Stimulated activated CD4-positive, alpha-beta T cell treated with anti-CD3 and anti-CD28 coated beads, Interleukin-2, amount 100 ng/mL, for 48 hours (primary cell): ENCODE measurements at regions not wholly inside any gene's neighbourhood (a gene's known extent, or its start where the extent isn't known, plus 50 kb on each side); places are given as distances from the start of the nearest gene placed in this dataset.
"Not testable (repeated sequence)": the region's sequence is repeated elsewhere in the genome, so short reads cannot be mapped to it uniquely, and the experiment has no call there.

Experiments used
- DNase-seq, 2 donors: peaks; one replicate each; pipeline ENCODE4 v3.0.0-alpha.2; 2020

DNA sequence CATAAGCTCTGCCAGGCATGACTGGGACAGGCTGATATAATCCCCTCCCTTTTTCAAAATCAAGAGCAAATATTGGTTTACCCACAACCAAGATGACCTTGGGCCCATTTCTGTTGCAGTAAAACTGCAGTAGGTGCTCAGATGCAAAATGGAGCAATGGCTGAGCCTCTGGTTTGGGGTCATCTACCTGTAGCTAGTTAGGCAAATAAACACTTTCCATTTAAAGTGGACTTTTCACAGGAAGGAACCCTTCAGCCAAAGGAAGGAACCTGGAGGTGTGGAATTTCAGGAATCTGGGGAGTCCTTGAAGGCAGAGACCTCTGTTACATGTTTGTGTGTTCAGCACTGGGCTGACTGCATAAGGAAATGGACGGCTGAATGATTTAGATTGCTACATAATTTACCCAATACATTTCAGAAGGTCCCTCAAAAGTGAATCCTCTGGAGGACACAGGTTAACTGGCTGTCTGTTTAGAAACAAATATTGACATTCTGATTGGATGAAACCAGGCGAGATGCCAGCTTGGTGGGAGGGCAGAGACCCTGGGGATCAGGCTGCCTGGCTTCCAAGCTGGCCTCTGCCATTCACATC, 170.1 kb upstream of the ZNF618 start:
- DNase-seq, result no peak

DNA sequence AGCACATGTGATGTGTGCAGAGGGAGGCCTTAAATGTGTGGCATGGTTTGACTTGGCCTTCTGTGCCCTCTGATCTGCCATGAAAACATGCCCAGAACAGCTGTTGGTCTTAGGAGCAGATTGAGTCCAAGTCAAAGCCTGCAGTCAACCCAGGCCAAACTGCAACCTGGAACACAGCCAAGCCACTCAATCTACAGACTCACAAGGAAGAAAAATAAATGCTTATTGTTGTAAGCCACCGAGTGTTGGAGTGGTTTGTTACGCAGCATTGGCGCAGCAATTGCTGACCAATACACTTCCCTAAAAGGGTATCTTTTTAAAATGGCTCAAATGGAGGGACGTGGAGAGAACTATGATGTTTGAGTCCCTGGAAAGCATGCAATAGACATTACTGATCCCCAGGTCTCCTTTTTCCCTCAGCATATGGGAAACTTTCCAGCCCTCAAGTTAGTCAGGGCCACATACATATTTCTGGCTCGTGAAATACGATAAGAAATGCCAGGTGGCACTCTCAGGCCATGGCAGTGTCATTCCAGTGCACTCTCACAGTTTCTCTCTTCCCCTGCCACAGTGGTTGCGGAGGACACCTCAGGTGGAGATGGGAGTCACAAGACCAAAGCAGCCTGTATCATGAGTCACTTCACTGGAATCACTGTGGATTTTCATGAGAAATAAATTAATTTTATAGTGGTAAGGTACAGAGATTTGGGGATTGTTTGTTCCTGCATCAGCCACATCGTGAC, 168.0 kb upstream of the ZNF618 start:
- DNase-seq, result no peak

DNA sequence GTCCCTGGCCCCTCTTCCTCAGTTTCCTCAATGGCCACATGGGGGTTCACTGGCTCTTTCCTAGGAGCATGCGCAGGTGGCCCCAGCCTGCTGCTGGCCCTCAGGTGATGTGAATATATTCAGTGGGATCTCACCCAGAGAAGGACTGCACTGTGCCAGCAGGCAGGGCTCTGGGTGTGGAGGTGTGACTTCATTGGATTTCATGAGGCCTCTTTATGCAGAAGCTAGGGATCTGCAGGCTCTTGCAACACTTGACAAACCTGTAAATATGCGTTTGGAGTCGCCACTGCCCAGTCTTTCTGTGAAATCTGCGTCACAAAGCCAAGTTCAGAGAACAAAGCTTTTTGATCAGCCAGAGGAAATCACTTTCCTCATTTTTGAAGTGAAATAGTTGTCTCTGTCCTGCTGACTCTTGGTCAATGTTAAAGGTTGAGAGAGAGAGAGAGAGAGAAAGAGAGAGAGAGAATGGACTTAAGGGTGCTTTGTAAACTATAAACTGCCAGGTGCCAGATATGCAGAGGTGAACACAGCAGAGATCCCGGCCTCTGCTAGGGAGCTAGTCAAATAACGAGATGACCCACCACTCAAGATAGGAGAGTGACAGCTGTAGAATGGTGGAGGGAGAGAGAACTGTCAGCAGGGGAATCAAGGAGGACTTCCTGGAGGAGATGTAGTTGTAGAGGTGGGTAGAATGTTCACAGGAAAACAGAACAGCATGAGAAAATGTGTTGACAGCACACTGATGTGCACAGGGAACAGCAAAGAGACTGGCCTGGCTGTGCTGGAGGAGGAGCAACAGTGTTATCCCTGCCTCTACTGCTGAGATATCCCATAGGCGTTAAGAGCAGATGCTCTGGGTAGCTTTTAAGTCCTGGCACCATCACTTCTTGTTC, 167.0 kb upstream of the ZNF618 start:
- no peak for DNase-seq

- DNase-seq, result no peak
Measured at GRCh38 chr9:113709721-113710120, 166.4 kb upstream of the ZNF618 start.

DNA sequence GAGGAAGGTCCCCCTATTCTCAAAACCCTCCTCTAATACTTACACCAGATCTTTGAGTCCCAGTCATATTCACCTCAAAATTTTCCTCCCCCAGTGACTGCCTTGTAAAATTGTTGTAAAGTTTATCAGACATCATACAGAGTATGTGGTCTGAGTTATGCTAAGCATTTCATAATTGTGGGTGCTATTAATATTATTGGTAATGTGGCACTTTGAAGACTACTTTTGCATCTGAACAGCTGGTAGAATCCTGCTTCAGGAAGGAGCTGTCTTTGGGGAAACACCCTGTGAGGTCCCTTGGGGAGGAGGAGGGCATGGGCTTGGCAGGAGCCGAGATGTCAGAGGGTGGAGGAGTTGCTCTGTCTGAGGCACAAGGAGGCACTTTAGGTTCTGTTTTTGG, 164.9 kb upstream of the ZNF618 start:
- no peak for DNase-seq

- DNase-seq, result no peak
Measured at GRCh38 chr9:113712053-113712452, 164.1 kb upstream of the ZNF618 start.

DNA sequence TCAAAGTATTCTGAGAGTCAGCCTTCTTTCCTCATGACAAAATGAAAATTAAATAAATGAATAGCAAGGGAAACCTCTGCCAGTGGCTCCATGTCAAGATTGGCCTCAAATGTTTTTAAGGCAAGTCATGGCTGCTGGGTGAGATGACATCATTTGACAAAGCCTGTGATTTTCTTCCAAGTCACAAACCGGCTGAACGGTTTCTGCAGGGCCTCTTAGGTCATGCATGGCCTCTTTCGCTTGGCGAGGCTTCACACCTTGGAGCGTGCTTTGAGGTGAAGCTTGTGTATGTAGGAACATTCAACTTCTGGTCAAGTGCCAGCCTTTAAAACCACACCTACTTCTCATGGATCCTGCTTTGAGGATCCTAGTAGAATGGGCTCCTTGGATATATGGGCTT, 161.0 kb upstream of the ZNF618 start:
- DNase-seq, result no peak

DNA sequence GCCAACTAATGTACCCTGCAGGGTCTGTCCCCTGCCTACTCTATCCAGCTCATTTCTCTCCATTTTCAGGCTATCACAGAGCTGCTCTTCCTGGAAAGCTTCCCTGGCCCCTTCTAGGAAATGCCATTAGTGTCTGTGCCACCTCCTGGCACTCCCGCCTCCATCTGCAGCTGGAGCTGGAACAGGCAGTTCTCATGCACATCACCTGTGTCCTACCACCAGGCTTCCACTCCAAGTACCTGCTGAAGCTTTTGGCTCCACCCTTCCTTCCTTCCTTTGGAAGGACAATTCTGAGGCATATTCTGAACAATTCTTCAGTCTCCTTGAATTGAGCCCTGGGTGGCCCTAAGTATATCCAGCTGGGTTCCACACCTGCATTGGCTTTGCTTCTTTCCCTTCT, 156.2 kb upstream of the ZNF618 start:
- no peak for DNase-seq

- no peak for DNase-seq
Measured at GRCh38 chr9:113720495-113720894, 155.6 kb upstream of the ZNF618 start.

GRCh38 chr9:113721856-113722255, 154.3 kb upstream of the ZNF618 start:
- DNase-seq, result no peak

GRCh38 chr9:113724202-113724601, 151.9 kb upstream of the ZNF618 start:
- no peak for DNase-seq

- no peak for DNase-seq
Measured at GRCh38 chr9:113728989-113729388, 147.1 kb upstream of the ZNF618 start.

DNA sequence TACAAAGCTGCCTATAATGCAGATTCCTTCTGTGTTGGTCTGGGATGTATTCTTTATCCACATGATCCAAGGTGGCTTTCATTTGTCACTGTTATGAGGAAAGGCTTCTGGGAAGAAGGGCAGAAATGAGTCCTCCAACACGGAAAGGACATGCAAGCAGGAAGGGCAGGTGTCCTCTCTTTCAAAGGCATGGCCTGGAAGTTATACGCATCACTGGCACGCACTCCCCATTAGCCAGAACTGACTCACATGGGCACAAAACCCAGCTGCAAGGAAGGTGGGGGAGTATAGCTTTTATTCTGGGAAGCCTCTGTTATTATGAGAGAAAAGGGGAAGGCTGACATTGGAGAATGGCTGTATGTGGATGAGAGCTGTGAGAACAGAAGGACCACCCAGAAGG, 141.3 kb upstream of the ZNF618 start:
- no peak for DNase-seq

DNA sequence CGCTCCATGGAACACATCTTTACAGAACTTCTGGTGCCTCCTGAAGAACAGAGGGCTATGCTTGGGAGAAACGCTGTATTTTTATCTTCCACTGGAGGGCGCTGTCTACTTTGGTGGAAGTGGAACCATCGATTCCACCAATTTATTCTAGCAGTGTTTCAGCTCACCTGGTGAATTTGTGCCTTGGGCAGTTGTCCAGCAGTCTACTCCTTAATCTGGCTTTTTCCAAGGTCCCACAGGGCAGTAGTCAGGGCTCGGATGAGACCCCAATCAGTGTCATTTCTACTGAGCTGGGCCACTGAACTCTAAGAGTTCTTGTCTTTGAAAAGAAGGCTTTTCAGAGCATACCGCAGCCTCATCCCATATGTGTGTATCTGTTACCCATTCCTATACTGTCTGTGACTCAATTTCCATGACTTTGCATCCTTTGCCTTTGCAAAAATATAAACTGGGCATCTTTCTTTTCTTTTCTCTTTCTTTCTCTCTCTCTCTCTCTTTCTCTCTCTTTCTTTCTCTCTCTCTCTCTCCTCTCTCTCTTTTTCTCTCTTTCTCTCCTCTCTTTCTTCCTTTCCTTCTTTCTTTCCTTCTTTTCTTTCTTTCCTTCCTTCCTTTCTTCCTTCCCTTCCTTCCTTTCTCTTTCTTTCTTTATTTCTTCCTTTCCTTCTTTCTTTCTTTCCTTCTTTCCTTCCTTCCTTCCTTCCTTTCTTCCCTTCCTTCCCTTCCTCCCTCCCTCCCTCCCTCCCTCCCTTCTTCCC, 138.4 kb upstream of the ZNF618 start:
- peak; percentile 17 to 29 for DNase-seq

DNA sequence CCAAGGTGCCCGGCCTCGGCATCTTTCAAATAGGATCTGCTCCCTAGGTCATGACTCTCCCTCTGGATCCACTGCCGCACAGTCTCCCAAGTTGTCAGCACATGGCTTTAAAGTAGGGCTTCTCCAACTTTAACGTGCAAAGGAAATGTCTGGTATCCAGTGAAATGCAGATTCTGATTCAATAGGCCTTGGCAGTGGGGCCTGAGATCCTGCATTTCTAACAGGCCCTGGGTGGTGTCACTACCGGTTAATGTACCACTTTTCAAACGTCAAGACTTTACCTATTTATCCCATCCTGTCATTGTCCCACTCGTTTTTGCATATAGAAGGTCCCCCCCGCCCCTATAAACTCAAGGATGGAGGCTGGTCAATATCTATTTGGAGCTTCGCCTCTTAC, 137.6 kb upstream of the ZNF618 start:
- DNase-seq, result no peak

DNA sequence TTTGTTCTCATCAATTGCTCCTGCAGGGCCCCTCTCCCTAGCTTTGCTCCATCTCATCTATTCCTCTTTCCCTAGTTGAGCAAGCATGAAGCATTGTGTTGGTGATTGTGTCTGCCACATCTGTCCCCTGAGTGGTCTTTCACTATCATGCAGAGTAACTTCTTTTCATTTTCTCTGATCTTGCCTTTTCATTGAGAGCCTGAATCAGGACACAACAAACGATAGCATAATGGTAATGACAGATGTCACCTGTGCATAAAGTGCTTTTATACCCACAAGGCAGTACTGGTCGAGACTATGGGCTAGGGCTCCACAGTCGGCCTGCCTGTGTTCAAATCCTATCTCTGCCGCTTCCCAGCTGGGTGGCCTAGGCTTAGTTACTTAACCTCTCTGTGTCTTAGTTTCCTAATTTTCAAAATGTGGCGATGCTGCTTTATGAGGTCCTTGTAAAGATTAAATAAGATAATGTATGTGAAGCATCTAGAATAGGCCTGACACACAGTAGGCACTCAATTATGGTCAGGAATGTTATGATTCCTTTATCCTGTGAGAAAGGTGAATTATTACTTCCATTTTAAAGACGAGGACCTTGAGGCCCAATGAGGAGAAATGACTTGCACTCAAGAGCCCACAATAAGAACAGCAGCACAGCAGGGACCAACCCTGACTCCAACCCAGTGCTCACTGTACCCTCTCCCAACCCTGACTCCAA, 137.1 kb upstream of the ZNF618 start:
- DNase-seq, result no peak

DNA sequence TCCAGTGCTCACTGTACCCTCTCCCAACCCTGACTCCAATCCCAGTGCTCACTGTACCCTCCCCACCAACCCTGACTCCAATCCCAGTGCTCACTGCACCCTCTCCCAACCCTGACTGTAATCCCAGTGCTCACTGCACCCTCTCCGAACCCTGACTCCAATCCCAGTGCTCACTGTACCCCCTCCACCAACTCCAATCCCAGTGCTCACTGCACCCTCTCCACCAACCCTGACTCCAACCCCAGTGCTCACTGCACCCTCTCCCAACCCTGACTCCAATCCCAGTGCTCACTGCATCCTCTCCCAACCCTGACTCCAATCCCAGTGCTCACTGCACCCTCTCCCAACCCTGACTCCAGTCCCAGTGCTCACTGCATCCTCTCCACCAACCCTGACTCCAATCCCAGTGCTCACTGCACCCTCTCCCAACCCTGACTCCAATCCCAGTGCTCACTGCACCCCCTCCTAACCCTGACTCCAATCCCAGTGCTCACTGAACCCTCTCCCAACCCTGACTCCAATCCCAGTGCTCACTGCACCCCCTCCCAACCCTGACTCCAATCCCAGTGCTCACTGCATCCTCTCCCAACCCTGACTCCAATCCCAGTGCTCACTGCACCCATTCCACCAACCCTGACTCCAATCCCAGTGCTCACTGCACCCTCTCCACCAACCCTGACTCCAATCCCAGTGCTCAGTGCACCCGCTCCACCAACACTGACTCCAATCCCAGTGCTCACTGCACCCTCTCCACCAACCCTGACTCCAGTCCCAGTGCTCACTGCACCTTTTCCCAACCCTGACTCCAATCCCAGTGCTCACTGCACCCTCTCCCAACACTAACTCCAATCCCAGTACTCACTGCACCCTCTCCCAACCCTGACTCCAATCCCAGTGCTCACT, 136.3 kb upstream of the ZNF618 start:
- not testable (repeated sequence) for DNase-seq

DNA sequence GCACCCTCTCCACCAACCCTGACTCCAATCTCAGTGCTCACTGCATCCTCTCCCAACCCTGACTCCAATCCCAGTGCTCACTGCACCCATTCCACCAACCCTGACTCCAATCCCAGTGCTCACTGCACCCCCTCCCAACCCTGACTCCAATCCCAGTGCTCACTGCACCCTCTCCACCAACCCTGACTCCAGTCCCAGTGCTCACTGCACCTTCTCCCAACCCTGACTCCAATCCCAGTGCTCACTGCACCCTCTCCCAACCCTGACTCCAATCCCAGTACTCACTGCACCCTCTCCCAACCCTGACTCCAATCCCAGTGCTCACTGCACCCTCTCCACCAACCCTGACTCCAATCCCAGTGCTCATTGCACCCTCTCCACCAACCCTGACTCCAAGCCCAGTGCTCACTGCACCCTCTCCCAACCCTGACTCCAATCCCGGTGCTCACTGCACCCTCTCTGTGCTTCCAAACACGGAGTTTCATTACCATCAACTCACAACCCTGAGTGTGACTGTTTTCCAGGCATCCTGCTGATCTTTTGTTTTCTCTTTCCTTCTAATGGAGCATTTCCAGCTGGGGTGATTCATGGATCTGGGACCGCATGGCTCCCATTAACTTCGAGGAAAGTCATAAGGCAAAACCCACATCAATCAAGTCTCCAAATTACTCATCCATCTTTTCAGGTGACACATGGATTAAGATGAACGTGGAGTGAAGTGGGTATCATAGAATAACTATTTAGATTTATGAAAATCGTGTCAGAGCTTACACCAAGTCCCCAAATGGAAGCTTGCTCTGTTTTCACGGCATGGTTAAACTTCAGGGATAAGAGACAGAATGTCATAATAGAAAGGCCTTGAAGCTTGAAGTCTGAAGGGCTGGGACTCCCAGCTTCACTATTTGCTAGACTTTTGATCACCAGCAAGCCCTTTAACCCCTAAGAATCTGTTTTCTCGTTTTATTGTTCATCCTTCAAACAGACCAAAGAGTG, 135.3 kb upstream of the ZNF618 start:
- DNase-seq, result not testable (repeated sequence)

DNA sequence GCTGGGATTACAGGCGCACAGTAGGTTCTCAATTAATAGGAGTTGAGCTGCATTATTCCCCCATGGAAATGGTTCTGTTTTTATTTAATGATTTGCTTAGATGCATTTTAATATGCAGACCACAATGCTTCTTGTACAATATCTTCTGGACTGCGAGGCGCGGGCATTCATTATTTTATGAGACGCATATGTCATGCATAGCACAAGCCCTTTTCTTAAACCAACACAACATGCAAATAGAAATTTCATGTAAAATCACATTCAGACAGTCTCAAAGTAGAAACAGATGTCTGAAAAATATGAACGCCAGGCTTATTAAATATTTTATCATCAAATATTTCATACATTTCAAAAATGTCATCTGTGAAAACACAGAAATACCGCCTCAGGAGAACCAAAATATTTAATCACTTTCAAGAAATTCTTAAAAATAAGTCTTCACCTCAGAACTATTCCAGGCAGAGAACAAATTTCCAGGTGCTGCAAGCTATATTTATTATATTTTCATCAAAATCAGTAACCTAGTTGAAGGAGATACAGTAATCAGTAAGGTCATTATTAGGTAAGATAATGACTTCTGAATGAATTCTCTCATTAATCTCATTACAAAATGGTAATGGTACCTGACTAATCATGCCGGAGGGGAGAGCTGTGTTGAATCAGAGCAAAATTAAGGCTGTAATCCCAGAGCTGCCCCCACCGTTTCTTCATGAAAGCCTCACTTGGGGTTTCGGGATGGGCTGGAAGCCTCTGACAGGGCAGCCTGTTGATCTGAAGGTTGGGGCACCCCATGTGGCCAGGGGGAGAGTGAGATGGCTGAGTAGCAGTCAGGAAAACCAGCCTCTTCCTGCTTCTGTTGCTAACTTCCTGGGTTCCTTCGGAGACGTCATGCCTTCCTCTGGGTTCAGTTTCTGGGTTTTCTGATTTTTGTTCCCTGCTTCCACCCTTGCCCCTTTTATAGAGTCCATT, 133.9 kb upstream of the ZNF618 start:
- no peak for DNase-seq
